AG09319 (cell line): ENCODE measurements at regions not wholly inside any gene's neighbourhood (a gene's known extent, or its start where the extent isn't known, plus 50 kb on each side); places are given as distances from the start of the nearest gene placed in this dataset.

Experiments
- DNase-seq: peaks from one replicate; pipeline ENCODE4 v3.0.0-alpha.2; 2010; ENCODE audit warnings: low read depth; ENCODE audit errors: extremely low read depth
- TF ChIP-seq, protein P1 (sequence below): IDR thresholded peaks from 2 replicates; pipeline ENCODE4 v1.5.1; 2011; ENCODE audit warnings: low read depth, mild to moderate bottlenecking, inconsistent platforms, low read length, moderate library complexity

DNA sequence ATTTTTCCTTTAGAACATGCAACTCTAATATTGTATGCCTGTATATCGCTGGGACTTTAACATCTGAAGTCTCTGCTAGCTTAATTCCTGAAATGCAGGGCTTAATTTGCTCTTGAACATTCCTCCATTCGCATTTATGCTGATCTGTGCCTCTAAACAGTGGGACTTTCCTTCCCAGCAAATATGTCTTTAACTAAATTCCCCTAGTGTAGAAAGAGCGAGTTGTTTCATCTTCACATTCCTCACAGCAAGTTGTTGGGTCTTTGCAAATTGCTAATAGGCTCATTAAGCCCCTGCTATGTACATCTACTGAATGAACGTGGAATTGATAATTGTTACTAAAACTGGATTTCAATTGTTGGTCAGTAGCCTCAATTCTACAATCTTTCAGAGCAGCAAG lies 118.4 kb upstream of the OBI1 start:
- TF ChIP-seq, protein P1, sequence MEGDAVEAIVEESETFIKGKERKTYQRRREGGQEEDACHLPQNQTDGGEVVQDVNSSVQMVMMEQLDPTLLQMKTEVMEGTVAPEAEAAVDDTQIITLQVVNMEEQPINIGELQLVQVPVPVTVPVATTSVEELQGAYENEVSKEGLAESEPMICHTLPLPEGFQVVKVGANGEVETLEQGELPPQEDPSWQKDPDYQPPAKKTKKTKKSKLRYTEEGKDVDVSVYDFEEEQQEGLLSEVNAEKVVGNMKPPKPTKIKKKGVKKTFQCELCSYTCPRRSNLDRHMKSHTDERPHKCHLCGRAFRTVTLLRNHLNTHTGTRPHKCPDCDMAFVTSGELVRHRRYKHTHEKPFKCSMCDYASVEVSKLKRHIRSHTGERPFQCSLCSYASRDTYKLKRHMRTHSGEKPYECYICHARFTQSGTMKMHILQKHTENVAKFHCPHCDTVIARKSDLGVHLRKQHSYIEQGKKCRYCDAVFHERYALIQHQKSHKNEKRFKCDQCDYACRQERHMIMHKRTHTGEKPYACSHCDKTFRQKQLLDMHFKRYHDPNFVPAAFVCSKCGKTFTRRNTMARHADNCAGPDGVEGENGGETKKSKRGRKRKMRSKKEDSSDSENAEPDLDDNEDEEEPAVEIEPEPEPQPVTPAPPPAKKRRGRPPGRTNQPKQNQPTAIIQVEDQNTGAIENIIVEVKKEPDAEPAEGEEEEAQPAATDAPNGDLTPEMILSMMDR = no peak
- no peak for DNase-seq

DNA sequence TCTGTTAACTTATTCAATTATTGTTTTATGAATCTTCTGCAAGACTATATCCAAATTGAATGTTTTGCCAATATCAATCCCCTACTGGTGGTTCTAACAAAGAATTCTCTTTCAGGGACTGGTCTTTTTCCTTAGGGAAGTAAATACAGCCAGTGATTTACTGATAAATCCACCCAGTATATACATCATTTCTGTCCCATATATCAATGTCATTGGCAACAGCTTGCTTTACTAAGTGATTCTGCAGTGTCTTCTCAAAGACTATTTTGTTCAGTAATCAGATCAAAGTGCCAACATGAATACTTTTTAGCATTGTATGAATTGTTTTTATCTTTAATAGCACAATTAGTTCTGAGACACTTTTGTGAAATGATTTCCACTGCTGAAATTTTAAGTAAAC lies 114.0 kb upstream of the OBI1 start:
- DNase-seq = no peak
- TF ChIP-seq, protein P1 = no peak

DNA sequence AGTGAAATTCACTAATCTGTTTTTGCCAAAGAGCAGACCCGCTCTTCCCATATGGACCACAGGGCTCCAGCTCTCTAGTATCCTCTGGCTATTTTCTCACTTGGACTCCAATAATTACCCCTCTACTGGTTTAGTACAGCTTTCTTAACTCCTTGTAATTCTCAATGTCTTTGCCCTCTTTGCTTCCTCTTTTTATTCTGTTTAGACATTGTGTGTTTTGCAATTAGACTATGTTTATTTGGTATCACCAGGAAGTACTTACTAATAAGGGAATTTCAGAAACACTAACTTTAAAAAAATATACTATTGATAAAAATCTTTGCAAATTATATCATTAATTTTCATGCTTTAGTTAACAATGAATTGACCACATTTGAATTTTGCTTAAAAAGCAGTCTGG lies 111.6 kb upstream of the OBI1 start:
- DNase-seq = no peak
- TF ChIP-seq, protein P1 = no peak

DNA sequence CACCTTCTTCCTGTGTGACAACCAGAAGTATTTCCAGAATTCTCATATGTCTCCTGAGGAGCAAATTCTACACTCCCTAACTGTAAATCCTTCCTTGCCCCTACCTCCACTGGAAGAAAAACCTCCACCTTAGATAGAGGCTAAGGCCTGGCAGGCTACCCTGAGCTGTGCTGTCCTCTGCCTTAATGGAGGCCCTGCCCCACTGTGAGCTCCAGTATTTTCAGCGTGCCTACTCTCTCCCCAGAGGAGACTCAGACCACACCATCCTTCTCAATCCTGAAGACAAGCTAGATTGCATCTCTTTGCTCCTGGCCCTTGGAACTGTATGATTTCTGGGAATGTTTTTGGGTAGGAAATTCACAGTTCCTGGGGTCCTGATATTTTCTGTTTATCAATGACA lies 110.0 kb upstream of the OBI1 start:
- TF ChIP-seq, protein P1 = no peak
- no peak for DNase-seq

DNA sequence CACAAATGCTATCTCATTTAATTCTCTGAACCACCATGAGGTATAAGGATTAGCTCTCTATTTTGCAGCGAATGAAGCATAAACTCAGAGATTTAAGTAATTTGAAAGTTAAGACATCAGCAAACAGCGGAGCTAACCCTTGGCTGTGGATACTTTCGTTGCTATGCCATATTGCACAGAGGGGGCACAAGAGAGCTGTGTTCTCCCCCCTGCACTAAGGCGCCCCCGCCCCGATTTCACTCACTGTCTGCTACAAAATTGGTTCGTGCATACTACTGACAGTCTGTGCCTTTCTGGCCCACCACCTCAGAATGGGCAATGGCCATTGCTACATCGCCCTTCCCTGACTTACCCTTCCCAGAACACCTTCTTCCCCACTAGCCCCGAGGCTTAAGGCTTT lies 105.7 kb upstream of the OBI1 start:
- DNase-seq = no peak
- TF ChIP-seq, protein P1 = no peak

DNA sequence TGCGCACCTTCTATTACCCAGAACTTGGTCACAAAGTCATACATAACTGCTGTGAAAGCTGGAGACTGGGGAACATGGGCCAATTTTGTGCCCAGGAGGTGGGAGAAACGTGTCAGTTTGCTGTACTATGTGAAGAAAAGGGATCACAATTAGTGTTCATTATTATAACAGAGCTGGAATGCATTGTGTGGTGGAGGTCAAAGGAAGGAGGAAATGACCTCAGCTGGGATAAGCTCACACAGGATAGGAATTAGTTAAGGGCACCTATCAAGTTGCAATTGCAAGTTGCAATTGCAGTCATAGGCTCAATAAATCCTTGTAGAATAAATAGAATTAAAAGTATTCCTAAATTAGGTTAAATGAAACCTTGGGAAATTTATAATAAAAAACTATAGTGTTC lies 103.9 kb upstream of the OBI1 start:
- no peak for DNase-seq
- TF ChIP-seq, protein P1 = no peak

DNA sequence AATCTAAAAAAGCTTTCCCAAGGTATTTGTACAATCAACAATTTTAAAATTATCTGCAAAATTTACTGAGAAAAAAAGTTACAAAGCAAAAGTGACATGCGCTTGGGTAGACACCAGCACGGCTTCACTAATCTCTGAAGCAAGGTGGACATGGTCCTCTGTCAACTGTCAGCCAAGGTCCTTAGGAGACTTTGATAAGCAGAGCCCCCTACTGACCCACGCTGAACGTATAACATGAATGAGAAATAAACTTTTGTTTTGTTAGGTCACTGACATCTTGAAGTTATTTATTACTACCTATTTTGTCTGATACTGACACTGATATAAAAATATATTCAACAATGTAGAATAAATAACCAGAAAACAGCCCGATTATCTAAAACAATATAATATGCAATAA lies 100.7 kb upstream of the OBI1 start:
- TF ChIP-seq, protein P1 = no peak
- DNase-seq = no peak
